CD4-positive, alpha-beta T cell treated with Interferon alpha-2 for 1 hour (primary cell): ENCODE measurements at regions not wholly inside any gene's neighbourhood (a gene's known extent, or its start where the extent isn't known, plus 50 kb on each side); places are given as distances from the start of the nearest gene placed in this dataset.

Experiments used
- DNase-seq, 2 donors: peaks; one replicate each; pipeline ENCODE4 v3.0.0-alpha.2; 2020 to 2022

DNA sequence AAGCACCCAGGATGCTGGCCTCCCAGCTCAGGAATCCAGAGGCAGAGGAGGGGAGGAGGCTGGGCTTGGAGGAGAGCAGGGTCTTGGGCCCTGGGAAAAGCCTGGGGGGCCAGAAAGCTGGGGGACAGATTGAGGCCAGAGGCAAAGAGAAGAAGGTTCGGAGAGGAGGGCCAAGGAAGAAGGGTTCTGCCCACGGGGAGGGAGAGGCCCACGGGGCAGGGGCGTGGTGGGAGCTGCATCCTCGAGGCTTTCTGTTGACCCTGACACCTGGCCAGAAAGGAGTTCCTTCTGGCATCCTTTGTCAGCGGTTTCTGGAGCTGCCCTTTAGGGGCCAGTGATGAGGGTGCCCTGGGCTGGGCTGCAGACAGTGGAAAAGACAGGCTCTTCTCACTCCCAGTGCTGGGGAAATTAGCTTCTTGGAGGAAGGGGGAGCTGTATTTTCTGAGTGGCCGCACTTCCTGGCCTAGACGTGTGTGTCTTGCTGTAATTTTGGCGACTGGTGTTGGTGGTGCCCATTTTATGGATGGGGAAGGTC is 308.7 kb downstream of the SEC14L1 start:
- no peak for DNase-seq

DNA sequence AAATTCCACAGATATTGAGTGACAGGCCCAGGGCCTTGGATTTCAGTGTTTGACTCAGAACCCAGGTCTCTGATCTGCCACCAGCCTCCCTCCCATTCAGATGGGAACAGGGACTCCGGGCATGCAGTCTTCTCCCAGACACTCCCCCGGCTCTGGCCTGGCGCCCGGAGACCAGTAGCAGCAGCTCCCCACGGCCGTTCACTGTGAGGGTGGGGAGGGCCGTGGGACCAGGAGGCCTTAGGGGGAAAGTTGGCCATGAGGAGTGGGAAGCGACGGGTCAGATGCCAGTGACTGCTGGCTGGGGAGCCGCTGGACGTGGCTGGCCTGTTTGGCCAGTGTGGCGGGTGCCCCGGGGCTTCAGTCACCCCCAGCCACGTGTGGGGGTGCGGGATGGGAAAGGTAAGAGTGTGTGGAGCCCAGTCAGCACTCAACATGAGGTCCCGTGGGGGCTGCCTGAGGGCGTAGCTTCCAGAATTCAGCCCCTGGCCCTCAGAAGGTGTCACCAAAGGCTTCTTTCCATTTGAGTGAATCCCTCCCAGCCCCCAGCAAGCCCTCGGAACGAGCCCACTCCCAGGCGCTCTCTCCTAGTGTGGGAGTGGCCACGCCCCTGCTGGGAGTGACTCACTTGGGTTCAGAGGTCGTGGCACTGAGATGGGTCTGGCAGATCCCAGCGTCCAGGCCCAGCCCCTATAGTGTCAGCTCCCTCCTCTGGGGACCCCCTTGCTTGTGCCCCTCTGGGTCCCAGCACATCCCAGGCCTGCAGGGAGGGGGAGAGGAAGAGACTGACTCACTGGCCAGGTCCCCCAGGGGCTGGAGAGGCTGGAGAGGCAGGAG is 309.4 kb downstream of the SEC14L1 start:
- no peak for DNase-seq

DNA sequence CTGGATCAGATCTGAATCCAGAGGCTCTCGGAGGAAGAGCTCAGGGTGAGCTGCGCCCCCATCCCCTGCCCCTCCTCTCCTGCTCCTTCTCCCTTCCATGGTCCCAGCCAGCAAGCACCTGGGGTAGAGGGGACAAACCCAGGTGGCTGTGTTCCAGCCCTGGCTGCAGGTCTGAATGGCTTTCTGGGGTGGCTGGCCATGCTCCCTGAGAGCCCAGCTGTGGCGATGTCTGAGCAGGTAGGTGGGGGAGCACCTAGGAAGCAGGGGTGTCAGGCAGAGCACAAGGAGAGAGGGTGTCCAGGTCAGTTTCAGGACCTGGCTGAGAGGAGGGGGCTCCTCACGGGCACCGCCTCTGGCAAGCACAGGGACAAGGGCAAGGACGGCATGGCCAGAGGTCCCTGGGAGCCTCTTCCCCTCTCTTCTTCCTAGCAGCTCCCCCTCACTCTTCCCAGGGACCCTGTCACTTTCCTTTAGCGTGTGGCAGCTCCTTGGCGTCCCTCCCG is 310.0 kb downstream of the SEC14L1 start:
- no peak for DNase-seq

DNA sequence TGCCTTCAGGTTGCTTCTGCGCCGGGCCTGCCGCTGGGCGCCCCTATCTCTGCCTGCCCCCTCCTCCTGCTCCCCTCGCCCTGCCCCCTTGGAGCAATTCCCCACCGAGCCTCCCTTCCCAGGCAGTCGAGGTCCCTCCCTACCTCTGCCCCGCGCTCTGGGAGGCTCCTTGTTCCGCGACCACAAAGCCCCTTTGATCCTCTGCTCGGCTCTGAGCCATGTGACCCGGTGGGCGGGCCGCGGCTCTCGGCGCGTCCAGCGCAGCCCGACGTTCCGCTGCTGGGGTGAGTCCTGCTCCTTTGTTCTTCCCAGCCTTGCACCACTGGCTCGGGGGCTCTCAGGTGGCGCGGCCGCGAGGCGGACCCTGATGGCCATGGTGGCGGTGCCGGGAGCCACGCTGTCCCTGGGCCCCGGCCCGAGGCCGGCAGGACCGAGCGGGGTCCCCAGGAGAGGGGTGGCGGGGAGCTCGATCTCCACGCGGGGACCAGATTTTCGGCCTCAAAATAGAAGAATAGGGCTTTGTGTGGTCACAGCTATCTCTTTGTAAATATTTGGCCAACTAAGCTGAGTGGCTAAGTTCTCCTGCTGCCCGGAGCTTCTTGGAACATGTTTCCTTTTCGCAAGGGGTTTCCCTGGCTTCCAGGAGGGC is 310.6 kb downstream of the SEC14L1 start:
- peak; percentile 45 to 73 for DNase-seq

DNA sequence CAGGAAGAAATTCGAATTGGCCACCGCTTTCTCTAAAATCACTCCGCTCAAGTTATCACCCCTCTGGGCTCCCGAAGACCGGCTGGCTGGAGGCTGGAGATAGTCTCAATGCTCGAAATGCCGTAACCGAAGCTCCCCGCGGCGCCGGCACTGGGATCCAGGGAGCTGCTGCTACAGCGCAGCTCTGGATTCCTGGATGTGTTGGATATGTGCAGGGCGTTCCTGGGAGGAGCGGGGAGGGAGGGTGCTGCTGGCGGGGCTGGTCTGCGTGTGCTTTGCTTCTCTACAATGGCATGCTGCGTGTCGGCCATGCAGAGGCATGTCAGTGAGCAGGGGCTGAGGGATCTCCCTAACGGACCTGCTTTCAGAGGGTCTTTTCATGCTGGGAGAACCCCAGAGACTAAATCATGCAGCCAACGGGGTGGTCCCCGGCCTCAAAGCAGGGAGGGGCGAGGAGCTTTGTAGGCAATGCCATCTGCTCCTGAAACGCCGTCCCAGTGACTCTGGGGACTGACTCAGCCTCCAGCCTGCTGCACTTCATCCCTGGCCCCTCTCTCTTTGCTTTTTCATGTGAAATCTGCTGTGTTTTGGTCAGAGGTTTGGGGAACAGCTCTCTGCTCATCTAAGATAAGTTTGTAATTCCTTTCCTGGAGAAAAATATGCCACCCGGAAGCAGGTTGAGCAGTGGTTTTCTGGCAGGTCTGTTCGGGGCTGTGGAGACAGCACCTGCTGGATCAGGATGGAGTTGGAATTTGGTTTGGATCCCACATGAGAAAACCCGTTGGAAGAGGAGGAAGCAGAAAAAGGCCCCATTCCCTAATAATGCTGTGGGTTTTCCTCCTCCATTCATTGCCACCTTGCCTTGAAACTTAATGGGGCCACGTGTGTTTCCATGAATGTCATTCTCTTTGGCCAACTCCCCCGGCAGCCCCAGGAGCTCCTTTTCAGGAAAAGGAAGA is 311.4 kb downstream of the SEC14L1 start:
- DNase-seq = no peak

DNA sequence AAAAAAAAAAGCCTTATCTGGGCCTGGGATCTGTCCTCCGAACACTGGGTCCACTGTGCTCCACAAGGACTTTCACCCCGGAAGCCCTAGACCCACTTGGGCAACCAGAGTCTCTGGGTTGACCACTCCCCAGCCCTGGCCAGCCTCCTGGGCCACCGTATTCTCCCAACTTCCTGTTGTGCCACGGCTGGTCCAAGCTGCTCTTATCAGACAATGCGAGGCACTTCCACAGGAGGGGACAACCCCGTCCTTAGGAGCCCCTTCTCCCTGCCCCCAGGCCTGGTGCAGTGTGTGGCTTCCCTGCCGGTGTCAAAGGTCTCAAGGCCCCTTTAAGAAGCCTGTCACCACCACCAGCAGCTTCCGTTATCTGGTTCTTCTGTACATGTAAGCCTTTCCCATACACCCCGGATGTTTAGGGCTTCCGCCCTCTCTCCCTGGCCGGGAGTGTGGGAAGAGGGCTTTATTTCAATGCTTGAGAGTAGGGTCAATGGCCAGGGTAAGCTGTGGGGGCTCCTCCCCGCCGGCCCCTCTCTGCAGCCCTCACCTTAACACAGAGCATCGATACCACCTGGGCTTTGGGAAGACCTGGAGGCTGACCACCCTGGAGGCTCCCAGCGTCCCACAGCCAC is 313.0 kb downstream of the SEC14L1 start:
- peak; percentile 36 to 67 for DNase-seq

DNA sequence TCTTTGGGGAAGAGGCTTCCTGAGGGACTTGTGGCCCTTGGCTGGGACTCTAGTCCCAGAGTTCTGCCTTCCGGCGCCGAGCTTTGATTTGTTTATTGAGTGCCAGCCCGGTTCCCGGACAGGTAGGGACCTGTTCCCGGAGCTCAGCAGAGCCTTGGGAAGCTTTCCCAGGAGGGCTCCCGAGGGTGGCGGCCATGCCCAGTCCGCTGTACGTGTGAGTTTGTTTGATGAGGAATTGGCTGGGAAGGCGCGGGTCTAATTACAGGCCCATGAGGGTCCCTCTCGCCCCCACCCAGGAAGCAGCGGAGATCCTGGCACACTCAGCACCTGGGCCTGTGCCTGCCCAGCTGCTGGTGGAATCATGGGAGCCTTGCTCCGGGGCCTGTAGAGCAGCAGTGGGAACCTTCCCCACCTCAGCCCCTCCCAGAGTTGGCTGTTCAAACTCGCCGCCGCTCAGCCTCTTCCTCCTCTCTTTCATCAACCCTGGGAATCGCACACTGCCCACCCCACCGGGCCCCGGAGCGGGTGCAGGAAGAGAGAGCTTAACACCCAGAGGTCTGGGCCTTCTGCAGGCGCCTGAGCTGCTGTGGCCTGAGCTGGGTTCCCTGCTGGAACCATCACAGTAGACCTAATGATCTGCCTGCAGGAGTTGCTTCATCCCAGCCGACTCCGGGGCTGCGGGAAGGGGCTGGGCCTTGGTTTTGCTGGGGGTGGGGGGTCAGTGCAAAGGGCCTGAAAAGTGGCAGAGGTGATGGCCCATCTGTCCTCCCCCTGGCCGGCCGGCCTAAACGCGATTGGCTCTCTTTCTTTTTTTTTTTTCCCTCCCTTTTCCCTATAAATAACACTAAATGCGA is 313.7 kb downstream of the SEC14L1 start:
- no peak for DNase-seq

DNA sequence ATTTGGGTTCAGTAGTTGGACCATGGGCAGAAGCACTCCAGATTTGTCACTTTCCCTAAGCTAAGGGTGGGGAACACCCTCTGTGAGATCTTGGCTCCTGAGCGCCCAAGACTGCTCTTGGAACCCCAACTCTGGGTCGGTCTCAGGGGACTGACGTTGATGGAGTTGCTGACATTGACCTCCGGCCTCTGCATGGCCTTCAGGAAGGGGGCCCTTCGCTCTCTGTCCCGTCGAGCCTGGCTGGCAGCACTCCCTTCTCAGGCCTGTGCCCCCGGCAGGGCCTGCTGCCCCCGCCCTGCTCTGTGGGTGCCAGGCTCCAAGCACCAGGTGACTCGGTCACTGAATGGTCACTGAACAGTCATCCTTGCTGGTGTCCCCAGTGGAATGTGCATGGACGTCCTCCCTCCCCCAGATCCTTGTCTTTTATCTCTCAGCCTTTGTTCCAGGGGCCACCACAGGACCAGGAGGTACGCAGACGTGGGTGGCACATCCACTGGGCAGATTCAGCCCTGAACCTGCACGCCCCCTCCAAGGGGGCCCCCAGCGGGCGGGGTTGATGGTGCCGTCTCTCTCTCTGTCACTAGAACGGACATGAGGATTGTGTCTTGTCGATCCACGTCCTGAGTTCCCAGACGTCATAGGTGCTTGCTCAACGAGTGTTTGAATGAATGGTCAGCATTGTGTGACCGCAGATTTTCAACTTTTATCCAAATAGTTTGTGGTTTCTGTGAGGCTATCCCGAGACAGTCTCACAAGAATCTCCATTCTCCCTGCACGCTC is 314.5 kb downstream of the SEC14L1 start:
- DNase-seq = no peak

DNA sequence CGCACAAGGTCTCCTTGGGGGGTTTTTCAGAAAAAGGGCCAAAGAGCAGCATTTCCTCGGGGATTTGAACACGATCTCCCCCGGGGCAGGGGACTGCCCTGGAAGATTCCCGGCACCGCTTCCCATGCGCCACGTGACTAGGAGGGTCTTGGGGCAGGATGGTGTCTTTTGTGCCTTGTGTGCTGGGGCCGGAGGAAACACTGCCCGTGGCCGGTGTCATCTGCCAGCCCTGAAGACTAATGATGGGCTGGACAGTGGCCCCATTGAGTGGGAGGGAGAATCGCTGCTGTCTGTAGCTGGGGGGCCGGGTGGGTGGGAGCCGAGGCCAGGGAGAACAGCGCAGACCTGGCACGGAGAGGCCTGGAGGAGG is 315.1 kb downstream of the SEC14L1 start:
- DNase-seq = no peak

DNA sequence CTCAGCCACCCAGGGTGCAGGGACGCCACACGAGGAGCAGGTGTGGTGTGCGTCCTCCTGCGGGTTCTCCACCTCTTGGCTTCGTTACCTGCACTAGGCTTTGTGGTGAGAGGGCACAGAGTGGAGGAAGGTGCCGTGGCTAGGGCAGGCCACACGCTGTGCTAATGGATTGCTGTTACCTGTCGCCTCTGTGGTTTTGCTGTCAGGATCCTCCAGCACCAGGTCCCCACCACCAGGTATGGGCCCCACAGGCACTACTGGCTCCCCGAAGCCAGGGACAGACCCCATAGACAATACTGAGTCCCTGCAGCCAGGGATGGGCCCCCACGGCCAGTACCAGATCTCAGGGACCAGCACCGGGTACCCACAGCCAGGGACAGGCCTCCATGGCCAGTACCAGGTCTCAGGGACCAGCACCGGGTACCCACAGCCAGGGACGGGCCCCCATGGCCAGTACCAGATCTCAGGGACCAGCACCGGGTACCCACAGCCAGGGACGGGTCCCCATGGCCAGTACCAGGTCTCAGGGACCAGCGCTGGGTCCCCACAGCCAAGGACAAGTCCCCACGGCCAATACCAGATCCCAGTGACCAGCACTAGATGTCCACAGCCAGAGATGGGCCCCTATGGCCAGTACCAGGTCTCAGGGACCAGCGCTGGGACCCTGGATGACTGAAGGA is 315.6 kb downstream of the SEC14L1 start:
- DNase-seq = peak in 1 of 2 donors; percentile 58

DNA sequence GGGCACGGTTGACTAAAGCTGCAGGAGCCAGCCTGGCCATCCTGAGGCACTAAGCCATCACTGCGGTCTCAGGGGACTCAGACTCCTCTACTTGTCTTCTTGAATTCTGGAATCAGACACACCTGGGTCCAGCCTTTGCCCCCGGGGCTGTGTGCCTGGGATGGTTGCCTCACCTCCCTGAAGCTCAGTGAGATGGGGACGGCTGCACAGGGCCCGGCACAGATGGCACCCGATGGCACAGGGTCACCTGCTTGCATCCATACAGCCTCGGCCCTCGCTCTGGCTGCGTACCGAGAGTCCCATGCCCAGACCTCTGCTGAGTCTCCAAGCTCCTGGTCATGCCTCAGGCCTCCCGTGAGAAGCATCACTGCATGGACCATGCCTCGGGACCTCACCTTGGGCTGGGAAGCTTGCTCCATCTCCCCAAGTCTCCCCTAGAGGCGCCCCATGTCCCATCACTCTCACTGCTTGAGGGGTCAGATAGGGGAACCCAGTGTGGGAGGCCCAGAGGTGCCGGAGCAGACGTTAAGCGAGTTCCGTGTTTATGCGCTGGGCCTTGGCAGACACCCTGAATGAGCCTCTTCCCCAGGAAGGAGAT is 316.3 kb downstream of the SEC14L1 start:
- peak; percentile 42 to 50 for DNase-seq

DNA sequence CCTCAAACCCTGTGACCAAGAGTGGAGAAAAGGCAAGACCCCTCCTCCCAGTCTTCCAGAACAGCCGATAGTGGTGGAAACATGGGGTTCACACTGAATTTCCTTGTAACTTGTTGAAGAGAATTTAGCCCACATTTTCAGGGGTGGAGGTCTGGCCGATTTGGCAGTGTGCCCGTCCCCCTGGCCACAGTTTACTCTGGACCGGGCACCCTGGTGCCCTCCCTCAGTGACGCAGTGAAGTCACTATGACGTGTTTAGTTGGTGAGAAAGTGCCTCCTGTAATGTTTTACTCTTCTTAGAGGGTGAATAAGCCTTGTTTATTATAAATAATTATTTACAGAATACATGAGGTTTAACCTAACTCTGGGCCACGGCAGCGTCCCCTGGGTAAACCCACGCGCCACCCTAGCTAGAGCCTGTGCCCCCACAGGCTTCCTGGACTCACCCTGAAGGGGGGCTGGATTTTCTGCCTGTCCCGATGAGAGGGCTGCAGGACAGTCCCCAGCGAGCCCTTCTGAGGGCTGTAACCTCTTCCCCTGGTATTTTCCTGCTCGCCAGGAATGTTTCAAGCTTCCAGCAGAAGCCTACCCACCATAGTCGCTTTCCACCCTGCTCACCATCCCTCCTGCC is 316.9 kb downstream of the SEC14L1 start:
- DNase-seq = no peak

DNA sequence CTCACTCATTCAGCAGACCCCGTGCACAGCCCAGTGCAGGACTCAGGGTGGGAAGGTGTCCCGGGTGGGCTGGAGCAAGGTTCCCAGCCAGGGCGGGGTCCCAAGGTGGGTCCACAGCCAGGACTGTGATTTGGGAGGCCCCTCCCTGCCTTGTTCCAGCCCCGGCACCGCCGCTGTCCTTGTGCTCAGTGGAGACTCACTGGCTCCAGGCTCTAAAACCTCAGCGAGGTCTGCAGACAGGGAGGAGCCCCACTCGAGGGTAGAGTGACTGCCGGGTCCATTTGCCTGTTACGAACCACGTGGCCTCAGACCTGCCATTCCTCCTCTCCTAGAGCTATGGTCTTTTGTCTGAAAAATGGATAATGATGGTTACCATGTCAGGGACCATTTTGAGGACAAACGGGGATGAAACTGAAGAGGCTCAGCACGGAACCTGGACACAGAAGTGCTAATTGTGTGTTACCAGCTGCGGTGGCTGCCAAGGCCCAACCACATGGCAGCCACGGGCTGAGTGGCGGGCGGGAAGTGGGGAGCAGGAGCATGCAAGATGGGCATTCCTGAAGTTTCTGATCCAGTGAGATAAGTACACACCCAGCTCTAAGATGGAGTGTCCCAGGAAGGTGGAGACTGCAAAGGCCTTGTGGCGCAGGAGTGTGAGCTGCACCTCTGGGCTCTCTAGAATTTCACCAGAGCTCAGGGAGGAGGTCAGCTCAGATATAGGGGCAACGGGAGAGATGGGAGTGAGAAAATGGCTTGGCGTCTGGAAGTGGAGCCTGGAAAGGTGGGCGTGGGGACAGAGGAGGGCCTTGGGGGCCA is 317.6 kb downstream of the SEC14L1 start:
- no peak for DNase-seq

DNA sequence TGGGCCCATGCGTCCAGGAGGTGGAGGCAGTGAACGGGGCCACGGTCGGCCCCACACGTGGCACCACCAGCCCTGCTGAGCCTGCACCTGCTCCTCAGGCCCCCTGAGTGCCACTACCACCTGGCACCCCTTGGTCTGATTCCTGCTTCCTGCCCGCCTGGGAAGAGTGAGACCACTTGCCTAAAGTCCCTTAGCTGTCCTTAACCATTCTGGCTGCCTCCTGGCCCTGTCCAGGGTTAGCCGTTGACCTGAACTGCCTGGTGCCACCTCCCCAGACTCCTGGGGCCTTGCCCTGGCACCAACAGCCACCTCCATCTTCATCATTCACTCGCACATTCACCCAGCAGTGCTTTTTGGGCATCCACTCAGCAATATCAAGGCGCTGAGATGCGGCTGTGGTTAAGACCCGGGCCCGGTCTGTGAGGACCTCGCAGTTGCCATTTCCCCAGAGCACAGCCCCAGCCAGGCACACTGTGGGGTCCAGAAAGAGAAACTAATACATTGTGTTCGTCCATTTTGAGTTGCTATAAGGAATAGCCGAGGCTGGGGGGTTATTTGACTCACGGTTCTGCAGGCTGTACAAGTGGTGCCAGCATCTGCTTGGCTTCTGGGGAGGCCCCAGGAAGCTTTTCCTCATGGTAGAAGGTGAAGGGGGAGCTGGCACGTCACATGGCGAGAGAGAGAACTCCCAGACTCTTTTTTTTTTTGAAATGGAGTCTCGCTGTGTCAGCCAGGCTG is 318.4 kb downstream of the SEC14L1 start:
- DNase-seq = peak in 1 of 2 donors; percentile 50

DNA sequence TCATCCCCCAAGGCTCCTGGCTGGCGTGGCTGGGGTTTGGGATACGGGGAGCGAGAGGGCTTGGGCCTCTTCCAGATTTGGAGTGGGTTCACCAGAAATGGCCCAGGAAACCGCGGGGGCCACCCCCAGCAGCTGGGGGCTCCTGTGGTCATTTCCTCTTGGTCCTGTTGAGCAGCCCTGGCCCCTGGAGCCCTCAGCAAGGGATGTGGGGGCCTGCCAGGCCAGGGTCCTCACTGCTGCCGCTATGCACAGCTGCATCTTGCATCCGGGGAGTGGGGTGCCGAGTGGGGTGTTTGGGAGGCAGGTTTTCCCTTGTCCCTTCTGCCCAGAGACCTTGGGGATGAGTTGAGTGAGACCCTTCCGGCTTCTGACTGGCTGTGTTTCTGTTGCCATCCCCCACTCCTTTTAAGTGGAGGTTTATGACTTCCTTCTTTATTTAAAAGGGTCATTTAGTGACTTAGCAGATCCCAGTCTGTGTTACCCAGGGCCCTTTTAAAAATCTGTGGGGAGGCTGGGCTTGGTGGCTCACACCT is 319.8 kb downstream of the SEC14L1 start:
- DNase-seq = no peak

DNA sequence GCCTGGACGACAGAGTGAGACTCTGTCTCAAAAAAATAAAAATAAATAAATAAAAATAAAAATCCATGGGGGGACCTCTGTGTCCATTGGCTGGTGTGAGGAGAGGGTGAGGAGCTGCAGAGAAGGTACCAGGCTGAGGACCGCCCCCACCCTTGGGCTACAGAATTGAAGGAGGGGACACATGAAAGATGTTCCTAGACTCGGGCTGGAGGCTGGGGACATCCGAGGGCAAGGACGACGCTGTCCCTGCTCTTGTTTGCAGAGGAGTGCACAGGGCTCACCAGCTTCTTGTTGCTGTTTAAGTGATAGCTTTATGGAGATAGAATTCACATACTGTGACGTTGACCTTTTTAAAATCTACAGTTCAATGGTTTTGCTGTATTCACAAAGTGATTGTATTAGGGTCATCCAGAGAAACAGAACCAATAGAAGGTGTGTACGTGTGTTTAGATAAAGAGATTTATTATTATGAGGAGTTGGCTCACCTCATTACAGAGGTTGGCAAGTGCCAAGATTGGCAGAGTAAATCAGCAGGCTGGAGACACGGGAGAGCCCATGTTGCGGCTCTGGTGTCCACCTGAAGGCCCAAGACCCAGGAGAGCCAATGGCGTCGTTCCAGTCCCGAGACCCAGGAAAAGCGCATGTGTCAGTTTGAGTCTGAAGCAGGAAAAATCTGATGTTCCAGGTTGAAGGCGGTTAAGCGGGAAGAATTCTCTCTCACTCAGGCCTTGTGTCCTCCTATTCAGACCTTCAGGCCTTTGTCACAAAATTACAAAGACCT is 320.7 kb downstream of the SEC14L1 start:
- DNase-seq = no peak
